ENCODE measurements at regions not wholly inside any gene's neighbourhood (a gene's known extent, or its start where the extent isn't known, plus 50 kb on each side); places are given as distances from the start of the nearest gene placed in this dataset.

- no peak for DNase-seq (ENCODE audit: low spot score)
These were observed 244.2 kb downstream of the WNT5A start for GRCh38 chr3:55242921-55243320.

GRCh38 chr3:55241098-55241497 lies 246.0 kb downstream of the WNT5A start:
- DNase-seq (ENCODE audit: low spot score): no peak

- no peak for DNase-seq (ENCODE audit: low spot score)
These were observed 251.7 kb downstream of the WNT5A start for GRCh38 chr3:55235416-55235815.

DNA sequence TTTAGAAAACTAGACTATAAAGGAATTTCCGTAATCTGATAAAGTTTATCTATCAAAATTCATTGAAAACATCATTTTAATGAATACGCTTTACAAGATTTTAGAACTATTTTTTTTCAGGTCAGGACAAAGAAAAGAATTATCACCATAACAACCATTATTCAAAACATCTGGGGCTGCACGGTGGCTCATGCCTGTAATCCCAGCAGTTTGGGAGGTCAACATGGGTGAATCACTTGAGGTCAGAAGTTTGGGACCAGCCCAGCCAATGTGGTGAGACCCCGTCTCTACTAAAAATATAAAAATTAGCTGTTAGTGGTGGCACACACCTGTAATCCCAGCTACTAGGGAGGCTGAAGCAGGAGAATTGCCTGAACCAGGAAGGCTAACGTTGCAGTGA lies 260.4 kb downstream of the WNT5A start:
- no peak for DNase-seq (ENCODE audit: low spot score)

- DNase-seq (ENCODE audit: low spot score): no peak
These were observed 268.5 kb downstream of the WNT5A start for GRCh38 chr3:55218577-55218976.

- DNase-seq (ENCODE audit: low spot score): no peak
These were observed 279.4 kb downstream of the WNT5A start for GRCh38 chr3:55207744-55208143.

- no peak for DNase-seq (ENCODE audit: low spot score)
These were observed 278.1 kb upstream of the LRTM1 start for GRCh38 chr3:55205990-55206389.

- DNase-seq (ENCODE audit: low spot score): no peak
These were observed 276.6 kb upstream of the LRTM1 start for GRCh38 chr3:55204417-55204816.

DNA sequence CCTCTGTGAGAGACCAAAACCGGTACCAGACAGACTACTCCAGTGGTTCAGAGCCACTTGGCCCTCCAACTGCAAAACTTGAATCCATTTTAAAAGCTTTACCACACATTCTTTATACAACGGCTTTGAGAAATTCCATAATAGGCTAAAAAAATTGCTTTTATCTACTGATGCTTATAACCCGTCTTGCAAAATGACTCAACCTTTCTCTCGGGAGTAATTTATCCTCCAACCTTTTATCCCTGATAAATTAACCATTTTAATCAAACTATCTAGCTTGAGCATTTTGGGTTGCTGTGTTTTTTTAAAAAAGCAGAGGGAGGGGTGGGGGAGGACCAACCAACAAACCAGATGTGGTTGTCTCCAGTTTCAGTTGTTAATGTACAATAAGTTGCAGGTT lies 275.7 kb upstream of the LRTM1 start:
- DNase-seq (ENCODE audit: low spot score): no peak

DNA sequence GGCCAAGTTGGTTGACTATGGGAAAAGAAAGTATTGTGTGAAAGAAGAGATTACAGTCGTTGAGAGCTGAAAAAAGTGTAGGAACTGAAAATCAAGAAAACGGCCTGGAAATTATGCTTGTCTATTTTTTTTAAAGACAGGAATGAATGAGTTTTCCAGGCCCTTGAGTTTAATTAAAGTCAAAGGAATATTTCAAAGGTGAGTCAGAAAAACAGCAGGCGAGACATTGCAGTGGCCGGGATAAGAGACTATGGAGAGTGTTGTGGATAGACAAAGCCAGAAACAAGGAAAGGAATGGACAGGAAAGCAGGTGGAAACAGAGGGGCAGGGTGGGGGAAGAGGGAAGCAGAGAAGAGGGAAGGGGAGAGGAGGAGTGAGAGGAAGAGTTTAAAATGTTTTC lies 275.1 kb upstream of the LRTM1 start:
- no peak for DNase-seq (ENCODE audit: low spot score)

GRCh38 chr3:55202326-55202725 lies 274.5 kb upstream of the LRTM1 start:
- no peak for DNase-seq (ENCODE audit: low spot score)

- no peak for DNase-seq (ENCODE audit: low spot score)
These were observed 273.9 kb upstream of the LRTM1 start for GRCh38 chr3:55201779-55202178.

- no peak for DNase-seq (ENCODE audit: low spot score)
These were observed 273.0 kb upstream of the LRTM1 start for GRCh38 chr3:55200906-55201305.

DNA sequence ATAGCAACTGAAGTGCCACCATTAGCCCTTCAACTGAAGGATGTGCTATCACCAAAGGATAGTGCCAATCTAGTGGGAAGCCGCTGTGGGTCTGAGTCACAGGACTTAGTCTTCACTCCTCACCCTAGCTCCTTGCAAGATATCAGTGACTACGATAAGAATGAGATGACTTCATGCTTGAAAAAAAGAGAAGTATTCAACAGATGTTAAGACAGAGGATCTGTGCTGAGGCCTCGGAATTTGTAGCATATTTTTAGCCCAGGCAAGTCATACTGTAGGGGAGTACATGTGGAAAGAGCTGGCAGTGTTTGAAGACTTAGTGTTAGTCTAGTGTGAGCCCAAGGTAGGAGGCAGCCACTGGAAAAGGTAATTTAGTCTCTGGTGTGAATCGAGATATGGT lies 270.7 kb upstream of the LRTM1 start:
- no peak for DNase-seq (ENCODE audit: low spot score)

- DNase-seq (ENCODE audit: low spot score): no peak
These were observed 269.2 kb upstream of the LRTM1 start for GRCh38 chr3:55197021-55197420.

DNA sequence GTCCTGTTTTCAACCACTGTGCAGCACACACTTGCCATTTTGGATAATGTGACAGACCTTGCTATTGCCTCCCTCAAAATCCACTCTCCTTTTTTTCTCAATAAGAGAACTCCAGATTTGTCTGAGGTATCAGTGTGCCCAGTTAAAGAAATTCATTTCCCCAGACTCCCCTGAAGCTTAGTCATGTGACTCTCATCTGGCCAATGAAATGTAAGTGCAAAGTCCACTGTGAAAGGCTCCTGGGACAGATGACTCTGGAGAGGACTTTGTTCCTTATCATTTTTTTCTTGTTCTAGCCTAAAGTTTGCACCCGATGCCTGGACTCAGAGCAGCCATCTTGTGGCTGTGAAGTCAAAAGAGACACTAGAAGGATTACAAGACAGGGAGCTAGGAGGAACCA lies 268.6 kb upstream of the LRTM1 start:
- no peak for DNase-seq (ENCODE audit: low spot score)

GRCh38 chr3:55194376-55194775 lies 266.5 kb upstream of the LRTM1 start:
- DNase-seq (ENCODE audit: low spot score): peak; percentile 14

- DNase-seq (ENCODE audit: low spot score): no peak
These were observed 264.3 kb upstream of the LRTM1 start for GRCh38 chr3:55191911-55192775.

GRCh38 chr3:55190331-55190730 lies 262.5 kb upstream of the LRTM1 start:
- no peak for DNase-seq (ENCODE audit: low spot score)

- DNase-seq (ENCODE audit: low spot score): no peak
These were observed 261.5 kb upstream of the LRTM1 start for GRCh38 chr3:55189359-55189801.

DNA sequence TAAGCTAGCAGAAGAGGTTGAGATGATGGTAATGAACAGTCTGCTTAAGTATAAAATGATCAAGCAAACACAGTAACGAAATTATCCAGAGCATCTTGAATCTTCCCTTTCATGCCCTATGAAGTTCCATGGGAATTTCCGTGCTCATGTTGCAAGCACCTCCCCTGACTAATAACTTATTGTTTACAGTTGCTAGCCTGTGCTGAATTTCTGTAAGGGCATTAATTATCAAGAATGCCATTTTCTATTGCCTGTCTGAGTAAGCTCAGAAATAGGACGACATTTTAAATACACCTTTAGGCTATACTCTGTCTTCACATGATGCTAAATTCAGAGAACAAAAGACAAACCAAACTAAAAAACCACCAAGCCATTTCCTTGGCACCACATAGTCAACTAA lies 257.5 kb upstream of the LRTM1 start:
- DNase-seq (ENCODE audit: low spot score): no peak

- no peak for DNase-seq (ENCODE audit: low spot score)
These were observed 255.3 kb upstream of the LRTM1 start for GRCh38 chr3:55183201-55183600.

GRCh38 chr3:55180936-55181535 lies 253.2 kb upstream of the LRTM1 start:
- peak; percentile 9 for DNase-seq (ENCODE audit: low spot score)

GRCh38 chr3:55180161-55180560 lies 252.3 kb upstream of the LRTM1 start:
- DNase-seq (ENCODE audit: low spot score): no peak
